NCI-H1092 treated with DMSO at 0.1 percent for 48 hours (cell line): ENCODE measurements at regions not wholly inside any gene's neighbourhood (a gene's known extent, or its start where the extent isn't known, plus 50 kb on each side); places are given as distances from the start of the nearest gene placed in this dataset.
"Not testable (repeated sequence)": the region's sequence is repeated elsewhere in the genome, so short reads cannot be mapped to it uniquely, and the experiment has no call there.

ENCODE experiments used
- DNase-seq: peaks from one replicate; lab custom pipeline; 2025; lab: John Stamatoyannopoulos, UW

DNA sequence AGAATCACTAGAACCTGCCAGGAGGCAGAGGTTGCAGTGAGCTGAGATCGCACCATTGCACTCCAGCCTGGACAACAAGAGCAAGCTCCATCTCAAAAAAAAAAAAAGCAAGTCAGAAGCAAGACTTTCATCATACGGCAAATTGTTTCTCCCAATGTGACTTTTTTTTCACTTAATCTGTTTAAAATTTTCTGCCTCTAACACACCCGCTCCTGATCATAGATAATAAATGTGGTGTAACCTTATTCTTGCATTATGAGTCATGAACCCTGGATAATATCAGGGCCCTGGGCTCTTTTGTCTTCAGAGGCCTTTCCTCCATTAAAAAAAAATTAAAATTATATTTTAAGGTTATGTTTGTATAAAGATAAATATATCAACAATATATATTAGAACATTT, 111.4 kb upstream of the JCAD start:
- no peak for DNase-seq

DNA sequence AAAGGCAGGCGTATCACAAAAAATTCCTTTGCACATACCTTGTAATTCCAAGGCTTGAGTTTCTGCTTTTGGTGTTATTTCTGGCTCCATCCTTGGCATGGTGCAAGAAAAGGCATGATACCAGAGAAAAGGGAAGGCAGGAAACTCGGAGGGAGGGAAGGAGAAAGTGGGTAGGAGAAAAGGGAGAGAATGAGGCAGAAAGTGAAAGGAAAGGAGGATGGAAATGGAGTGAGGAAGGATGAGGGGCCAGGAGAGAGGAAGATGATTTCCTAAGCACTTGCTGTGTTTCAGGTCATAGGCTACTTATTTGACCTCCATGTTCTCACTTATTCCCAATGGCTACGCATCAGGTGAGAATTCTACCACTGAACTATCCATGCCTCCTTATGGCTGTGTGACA, 110.8 kb upstream of the JCAD start:
- no peak for DNase-seq

DNA sequence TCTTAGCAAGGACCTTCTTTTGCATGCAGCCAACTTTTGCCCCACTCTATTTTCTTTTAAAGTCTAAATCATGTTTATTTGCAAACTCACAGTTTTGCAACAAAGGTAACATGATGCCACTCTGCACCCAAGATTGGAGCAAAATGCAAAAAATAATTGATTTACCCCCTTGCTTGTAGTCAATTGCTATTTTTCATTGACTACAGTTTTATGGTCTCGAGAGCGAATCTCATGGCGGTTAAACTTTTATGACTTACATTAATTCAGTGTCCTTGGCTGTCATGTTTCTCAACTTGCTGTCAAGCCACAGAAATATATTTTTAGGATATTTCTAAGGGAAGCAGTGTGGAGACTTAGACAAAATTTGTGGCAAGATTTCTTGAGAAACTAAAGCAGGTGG, 110.0 kb upstream of the JCAD start:
- DNase-seq = no peak

DNA sequence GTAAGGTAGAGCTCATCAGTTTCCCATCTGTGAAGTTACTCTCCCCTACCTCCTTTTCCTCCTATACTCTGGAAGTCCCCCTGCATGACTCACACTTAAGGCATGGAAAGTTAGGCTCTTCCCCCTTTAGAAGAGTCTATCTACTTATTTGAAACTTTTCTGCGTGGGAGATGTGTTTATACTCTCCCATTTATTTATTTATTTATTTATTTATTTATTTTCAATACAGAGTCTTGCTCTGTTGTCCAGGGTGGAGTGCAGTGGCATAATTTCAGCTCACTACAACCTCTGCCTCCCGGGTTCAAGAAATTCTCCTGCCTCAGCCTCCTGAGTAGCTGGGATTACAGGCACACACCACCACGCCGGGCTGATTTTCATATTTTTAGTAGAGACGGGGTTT, 107.5 kb upstream of the JCAD start:
- DNase-seq = no peak

DNA sequence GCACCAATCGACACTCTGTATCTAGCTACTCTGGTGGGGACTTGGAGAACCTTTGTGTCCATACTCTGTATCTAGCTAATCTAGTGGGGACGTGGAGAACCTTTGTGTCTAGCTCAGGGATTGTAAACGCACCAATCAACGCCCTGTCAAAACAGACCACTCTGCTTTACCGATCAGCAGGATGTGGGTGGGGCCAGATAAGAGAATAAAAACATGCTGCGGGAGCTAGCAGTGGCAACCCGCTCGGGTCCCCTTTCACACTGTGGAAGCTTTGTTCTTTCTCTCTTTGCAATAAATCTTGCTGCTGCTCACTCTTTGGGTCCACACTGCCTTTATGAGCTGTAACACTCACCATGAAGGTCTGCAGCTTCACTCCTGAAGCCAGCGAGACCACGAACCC, 104.0 kb upstream of the JCAD start:
- not testable (repeated sequence) for DNase-seq

DNA sequence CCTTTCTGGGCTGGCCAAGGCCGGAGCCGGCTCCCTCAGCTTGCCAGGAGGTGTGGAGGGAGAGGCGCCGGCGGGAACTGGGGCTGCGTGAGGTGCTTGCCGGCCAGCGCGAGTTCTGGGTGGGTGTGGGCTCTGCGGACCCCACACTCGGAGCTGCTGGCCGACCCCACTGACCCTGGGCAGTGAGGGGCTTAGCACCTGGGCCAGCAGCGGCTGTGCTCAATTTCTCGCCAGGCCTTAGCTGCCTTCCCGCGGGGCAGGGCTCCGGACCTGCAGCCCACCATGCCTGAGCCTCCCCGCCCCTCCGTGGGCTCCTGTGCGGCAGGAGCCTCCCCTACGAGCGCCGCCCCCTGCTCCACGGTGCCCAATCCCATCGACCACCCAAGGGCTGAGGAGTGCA, 103.4 kb upstream of the JCAD start:
- DNase-seq = not testable (repeated sequence)

DNA sequence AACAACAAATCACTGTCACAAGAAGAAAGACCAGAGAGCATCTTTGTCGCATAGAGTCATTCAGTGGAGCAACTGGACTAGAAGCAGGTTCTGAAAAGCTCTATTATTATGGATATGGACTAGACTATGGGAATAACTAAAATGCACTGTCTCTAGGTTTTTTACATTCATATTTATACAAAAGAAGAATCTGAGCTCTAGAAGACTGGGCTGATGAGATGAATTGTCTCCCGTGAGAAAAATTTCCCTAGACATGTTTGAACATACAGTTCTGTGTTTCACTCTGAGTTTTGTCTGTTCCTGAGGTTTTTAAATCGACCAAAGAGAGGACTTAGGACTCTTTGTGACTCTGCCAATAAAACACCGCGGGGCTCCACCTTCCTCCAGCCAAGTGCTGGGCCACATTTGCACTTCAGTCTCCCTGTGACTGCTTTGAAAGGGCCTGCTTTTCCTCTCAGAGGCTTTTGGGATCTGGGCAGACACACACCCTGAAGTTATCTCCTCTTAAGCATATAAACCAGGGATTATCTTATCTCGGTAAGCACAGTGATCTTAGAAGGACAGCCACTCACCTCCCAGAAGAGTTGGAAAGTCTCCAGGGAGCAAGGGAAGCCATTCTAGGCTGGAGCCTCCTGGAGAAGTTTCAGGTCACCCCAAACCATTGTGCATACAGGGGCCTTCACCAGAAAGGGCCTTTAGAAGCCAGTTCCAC, 101.0 kb upstream of the JCAD start:
- DNase-seq = no peak

DNA sequence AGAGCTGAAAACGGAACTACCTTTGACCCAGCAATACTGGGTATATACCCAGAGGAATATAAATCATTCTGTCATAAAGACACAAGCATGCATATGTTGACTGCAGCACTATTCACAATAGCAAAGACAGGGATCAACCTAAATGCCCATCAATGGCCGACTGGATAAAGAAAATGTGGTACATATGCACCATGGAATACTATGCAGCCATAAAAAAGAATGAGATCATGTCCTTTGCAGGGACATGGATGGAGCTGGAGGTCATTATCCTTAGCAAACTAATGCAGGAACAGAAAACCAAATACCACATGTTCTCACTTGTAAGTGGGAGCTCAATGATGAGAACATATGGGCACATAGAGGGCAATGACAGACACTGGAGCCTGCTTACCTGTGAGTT, 100.2 kb upstream of the JCAD start:
- not testable (repeated sequence) for DNase-seq

DNA sequence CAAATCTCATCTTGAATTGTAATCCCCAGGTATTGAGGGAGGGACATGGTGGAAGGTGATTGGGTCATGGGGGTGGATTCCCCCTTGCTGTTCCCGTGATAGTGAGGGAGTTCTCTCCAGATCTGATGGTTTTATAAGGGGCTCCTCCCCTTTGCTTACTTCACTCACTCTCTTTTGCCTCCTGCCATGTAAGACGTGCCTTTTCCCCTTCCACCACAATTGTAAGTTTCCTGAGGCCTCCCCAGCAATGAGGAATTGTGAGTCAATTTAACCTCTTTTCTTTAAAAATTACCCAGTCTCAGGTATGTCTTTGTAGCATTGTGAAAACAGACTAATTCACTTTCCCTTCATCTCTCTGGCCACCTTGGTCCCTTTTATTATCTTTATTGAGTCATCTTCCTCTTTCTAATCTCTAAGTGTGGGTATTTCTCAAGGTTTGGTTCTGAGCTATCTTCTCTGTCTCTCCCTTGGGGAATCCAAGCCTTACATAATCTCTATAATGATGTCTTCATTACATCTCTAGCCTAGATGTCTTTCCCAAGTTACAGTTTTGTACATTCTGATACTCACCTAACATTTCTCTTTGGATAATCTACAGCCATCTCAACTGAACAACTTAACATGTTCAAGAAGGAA, 99.1 kb upstream of the JCAD start:
- no peak for DNase-seq

DNA sequence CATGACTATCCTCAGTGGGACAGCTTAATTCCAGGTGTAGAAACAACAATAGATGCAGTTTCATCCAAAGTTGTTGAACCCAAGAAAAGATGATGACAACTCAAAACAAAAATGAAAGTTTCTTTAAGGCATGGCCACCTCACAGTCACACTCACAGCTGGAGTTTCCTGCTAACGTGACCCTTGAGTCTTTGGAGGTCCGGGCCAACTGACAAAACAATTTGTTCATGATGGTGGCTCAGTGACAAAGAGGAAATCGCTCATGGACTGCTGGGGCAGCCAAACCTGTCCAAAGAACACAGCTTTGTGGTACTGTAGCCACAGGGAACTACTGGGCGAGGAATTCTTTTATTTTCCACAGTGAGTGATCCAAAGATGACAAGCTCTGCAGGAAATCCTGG, 96.0 kb upstream of the JCAD start:
- no peak for DNase-seq

DNA sequence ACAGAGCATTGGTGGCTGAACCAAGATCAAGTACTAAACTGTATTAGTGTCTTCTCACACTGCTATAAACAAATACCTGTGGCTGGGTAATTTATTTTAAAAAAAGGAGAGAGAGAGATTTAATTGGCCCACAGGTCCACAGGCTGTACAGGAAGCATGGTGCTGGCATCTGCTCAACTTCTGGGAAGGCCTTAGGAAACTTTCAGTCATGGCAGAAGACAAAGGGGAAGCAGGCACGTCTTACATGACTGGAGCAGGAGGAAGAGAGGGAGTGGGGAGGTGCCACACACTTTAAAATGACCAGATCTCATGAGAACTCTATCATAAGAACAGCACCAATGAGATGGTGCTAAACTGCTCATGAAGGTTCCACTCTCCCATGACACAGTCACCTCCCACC, 95.2 kb upstream of the JCAD start:
- DNase-seq = no peak

DNA sequence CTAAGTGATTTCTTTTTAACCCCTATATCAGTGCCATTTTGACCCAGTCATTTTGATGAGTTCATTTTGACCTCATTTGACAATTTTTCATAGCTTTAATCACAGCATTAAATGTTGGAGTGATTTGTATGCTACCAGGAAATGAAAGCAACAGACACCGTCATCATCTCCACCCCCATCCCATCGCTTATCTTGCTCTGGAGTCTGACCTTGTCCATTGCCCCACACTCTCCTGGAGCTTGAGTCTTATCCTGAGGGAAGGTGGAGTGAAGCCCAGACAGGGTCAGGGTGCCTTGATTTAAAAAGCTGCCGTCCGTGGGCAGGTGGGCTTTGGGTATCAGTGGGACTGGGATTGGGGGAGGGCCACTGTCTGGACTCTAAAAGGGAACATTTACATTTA, 94.7 kb upstream of the JCAD start:
- no peak for DNase-seq

DNA sequence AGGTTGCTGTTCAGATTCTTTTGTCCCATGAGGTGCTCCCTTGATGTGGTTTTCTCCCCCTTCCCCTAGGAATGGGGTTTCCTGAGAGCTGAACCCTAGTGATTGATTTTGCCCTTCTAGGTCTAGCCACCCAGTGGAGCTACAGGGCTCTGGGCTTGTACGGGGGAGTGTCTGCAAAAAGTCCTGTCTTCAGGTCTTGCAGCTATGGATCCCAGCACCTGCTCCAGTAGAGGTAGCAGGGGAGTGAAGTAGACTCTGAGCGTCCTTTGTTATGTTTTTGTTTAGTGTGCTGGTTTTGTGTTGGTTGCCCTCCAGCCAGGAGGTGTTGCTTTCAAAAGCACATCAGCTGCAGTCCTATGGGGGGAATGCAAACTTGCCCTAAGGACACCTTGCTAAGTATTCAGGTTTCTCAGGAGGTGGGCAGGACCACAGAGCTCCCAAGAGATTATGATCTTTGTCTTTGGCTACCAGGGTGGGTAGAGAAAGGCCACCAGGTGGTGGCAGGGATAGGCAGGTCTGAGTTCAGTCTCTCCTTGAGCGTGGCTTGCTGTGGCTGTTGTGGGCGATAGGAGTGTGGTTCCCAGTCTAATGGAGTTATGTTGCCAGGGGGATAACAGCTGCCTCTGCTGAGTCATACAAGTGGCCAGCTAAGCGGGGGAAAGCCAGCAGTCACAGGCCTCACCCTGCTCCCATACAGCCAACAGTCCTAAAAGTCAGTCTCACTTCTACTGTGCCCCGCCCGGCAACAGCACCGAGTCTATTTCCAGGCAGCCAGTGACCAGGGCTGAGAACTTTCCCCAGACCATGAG, 92.4 kb upstream of the JCAD start:
- no peak for DNase-seq

DNA sequence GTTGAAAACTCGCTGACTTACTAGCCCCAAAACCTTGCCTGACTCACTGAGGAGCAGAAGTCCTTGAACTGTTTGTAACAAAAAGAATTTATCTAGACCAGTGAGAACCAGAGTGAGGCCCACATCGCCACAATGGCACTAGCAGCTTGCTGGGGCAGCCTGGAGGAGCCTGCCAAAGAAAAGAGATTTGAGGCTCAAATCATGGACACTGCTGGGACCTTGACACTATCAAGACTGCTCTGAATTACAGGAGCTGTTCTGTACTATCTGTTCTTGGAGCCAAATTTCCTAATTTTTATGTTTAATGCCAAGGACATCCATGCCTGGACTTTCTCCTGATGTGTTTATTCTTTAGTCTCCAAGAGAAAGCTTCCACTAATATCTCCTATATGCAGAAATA, 82.0 kb upstream of the JCAD start:
- DNase-seq = no peak

DNA sequence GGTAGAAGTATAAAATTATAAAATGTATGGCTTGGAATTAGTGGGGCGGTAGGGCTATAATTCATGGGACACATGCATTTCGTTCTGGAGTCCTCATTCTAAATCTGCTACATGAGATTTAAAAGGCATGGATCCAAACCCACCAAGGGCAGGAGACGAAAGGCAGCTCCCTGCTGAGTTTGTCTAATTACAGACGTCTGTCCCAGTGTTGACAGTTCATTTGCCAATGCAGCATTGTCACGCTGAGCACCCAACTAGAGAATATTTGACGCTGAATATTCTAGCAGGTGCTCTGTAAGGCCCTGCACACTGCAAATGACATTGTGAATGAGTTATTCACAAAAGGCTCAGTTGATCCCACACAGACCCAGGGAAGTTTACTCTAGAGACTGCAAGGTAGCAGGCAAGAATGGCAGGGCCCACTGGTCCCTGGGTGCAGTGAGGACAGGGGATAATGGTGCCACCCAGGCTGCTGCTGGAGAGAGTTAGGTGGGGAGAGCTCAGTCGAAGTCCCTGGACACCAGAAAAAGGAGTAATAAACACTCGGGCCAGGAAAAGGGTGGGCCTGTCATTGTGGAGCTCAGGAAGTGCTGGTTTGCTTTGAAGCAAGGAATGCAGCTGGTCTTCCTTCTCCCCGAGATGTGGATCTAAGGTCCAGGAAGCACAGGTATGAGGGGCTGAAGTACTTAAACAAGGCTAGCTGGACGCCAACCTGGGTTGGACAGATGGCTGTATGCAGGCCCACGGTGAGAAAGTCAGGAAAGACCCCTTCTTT, 75.0 kb upstream of the JCAD start:
- DNase-seq = peak; percentile 26

DNA sequence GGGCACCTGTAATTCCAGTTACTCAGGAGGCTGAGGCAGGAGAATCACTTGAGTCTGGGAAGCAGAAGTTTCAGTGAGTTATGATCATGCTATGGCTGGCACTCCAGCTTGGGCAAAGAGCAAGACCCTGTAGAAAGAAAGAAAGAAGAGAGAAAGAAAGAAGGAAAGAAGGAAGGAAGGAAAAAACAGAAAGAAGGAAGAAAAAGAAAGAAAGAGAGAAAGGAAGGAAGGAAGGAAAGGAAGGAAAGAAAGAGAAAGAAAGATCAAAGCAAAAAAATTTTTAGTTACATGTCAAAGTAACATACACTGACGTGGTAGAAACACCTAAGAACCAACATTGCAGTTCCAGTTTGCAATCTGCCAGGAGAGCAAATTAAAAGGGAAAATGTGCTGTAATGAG, 73.8 kb upstream of the JCAD start:
- no peak for DNase-seq

DNA sequence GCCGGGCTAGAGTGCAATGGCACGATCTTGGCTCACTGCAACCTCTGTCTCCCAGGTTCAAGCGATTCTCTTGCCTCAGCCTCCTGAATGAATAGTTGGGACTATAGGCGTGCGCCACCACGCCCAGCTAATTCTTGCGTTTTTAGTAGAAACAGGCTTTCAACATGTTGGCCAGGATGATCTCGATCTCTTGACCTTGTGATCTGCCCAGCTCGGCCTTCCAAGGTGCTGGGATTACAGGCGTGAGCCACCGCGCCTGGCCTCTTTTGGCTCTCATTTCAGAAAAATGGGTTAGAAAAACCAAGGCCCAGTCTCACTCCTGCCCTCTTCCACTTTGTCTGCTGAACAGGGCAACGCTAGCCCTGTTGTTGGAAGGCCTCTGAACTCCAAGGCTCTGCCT, 72.0 kb upstream of the JCAD start:
- DNase-seq = not testable (repeated sequence)

DNA sequence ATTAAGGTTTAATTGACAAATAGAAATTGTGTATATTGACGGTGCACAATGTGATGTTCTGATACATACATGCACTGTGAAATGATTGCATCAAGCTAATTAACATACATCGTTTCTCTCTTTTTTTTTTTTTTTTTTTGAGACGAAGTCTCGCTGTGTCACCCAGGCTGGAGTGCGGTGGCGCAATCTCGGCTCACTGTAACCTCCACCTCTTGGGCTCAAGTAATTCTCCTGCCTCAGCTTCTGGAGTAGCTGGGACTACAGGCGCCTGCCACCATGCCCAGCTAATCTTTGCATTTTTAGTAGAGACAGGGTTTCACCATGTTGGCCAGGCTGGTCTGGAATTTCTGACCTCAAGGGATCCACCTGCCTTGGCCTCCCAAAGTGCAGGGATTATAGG, 69.9 kb upstream of the JCAD start:
- not testable (repeated sequence) for DNase-seq

DNA sequence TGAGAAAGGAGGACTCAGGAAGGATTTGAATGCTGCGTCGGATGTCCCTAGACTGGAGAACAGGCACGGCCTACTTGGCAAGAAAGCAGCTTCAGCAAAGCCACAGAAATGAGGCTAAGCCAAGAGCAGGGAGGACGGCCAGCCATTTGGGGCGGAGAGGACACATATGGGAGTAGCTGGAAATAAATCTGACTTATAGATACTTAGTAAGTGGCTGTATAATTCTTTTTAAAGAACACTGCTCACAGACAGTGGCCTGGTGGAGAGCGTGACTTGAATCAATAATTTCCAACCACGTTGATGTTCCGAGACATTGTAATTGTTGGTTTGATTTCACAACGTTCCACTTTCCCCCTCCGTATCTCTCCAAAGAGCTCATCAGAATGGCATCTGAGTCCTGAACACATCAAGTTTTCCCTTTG, 67.7 kb upstream of the JCAD start:
- DNase-seq = no peak

DNA sequence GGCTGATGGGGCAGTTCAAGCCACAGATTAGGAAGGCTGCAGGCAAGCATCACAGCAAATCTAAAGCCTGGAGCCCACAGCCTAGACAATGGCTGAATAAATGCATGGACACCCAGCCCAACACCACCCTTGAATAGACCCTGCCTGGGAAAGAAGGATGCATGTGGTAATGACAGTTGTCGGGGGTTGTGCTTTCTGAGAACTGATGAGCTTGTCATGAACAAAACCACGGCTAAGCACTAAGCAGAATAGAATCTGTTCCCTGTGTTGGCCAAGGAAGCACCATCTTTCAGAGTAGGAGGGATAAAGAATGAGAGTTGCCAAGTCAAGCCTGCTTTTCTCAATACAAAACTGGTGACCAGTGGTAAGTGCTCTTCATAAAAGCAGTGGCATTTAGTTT, 66.1 kb upstream of the JCAD start:
- DNase-seq = no peak

DNA sequence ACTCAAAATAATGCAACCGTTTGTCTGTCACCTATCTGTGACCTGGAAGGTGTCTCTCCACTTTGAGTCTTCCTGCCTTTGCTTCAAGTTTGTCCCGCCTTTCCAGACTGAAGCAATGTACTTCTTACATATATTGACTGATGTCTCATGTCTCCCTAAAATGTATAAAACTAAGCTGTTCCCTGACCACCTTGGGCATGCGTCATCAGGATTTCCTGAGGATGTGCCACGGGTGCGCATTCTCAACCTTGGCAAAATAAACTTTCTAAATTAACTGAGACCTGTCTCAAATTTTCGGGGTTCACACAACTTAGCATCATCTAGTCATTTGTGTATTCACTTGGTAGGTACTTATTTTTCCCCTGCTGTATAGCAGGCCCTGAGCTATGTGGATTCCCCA, 65.3 kb upstream of the JCAD start:
- no peak for DNase-seq

DNA sequence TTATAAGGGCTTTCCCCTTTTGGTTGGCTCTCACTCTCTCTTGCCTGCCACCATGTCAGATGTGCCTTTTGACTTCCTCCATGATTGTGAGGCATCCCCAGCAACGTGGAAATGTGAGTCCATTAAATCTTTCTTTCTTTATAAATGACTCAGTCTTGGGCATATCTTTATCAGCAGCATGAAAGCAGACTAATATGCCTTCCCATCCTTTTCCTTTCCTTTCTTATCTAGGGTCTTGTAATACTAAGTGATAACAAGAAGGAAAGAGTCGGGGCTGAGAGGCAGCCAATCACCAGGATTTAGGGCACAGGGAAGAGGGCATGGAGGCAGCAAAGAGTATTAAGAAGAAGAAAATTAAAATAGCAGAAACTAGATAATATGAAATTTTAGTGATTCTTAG, 62.0 kb upstream of the JCAD start:
- no peak for DNase-seq

DNA sequence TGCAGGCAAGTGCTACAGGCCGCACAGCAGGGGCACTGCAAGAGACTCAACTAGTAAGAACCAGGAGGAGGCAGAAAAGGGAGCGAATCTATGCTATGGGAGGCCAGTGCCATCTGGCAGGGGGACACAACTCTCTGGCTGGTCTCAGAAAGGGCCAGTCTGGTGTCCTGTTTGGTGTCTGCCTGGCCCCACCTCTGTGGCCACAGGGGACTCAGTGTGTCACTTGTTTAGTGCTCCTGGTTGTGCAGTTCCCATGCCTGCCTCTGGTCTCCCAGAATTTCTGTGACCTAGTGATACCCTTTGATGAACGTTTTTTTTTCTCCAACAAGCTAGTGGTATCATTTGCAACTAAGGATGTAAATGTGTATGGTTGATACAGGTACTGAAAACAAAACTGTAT, 59.2 kb upstream of the JCAD start:
- DNase-seq = no peak
